Caco-2 (cell line): ENCODE measurements at regions not wholly inside any gene's neighbourhood (a gene's known extent, or its start where the extent isn't known, plus 50 kb on each side); places are given as distances from the start of the nearest gene placed in this dataset.

Source experiments
- BruUV-seq: library from RNA; stranded (reverse); fragments of 400-500 nt; replicated peaks from 2 replicates; lab custom pipeline; 2021; lab: Mats Ljungman, UMichigan
- CTCF ChIA-PET: fragments of 300-600 bp; sonication (Branson Sonifier 250); formaldehyde crosslinking; loops from one replicate; lab custom pipeline; 2022; ENCODE audit warnings: antibody characterized with exemption; lab: Charles Lee
- POLR2A ChIA-PET: fragments of 300-600 bp; sonication (Branson Sonifier 250); formaldehyde crosslinking; loops from one replicate; lab custom pipeline; 2022; ENCODE audit warnings: antibody characterized with exemption; lab: Charles Lee
- DNase-seq, 2 experiments: peaks; one replicate each; pipeline versions ENCODE4 v3.0.0 to v3.0.0-alpha.2; 2020 to 2022
- H3K27me3 ChIP-seq: replicated peaks from 2 replicates; pipeline ENCODE4 v1.6.0; 2011; ENCODE audit warnings: low read length; ENCODE audit not compliant: control insufficient read depth, insufficient read depth
- H3K36me3 ChIP-seq: 2 replicates; pipeline ENCODE4 v1.5.1; 2011; ENCODE audit warnings: low read length; ENCODE audit not compliant: control insufficient read depth, insufficient read depth
- H3K4me1 ChIP-seq: fragments of 250-450 bp; sonication (Bioruptor Pico); 2 replicates; pipeline ENCODE4 v1.5.1; 2020; ENCODE audit warnings: mild to moderate bottlenecking
- H3K4me3 ChIP-seq: 2 replicates; pipeline ENCODE4 v1.5.1; 2011; ENCODE audit warnings: low read depth, mild to moderate bottlenecking, control low read depth, low read length
- H3K9me3 ChIP-seq: fragments of 250-450 bp; sonication (Bioruptor Pico); 2 replicates; pipeline ENCODE4 v1.5.1; 2020; ENCODE audit warnings: mild to moderate bottlenecking, moderate library complexity
- H3K27ac Mint-ChIP-seq: one replicate; pipeline ENCODE4 v1.8.0; 2022; ENCODE audit warnings: mixed read lengths; ENCODE audit not compliant: unreplicated experiment
- H3K27me3 Mint-ChIP-seq: one replicate; pipeline ENCODE4 v1.8.0; 2022; ENCODE audit warnings: mixed read lengths; ENCODE audit not compliant: insufficient read depth, unreplicated experiment
- H3K36me3 Mint-ChIP-seq: one replicate; pipeline ENCODE4 v1.8.0; 2022; ENCODE audit warnings: mild to moderate bottlenecking, mixed read lengths; ENCODE audit not compliant: insufficient read depth, unreplicated experiment
- H3K4me1 Mint-ChIP-seq: one replicate; pipeline ENCODE4 v1.8.0; 2022; ENCODE audit warnings: low read depth, mixed read lengths; ENCODE audit not compliant: unreplicated experiment
- H3K4me3 Mint-ChIP-seq: one replicate; pipeline ENCODE4 v1.8.0; 2022; ENCODE audit warnings: mild to moderate bottlenecking, moderate library complexity, mixed read lengths; ENCODE audit not compliant: unreplicated experiment
- H3K9me3 Mint-ChIP-seq: one replicate; pipeline ENCODE4 v1.8.0; 2022; ENCODE audit warnings: mixed read lengths; ENCODE audit not compliant: unreplicated experiment
- intact Hi-C: fragments of 100-400 bp; cut with micrococcal nuclease; formaldehyde crosslinking; loops from one replicate; pipeline ENCODE4 v1.10.0; 2022; ENCODE audit not compliant: unreplicated experiment
- TF ChIP-seq, protein P1 (sequence below), 2 experiments: fragments of 200-600 bp in 1 of 2; IDR thresholded peaks; 1 replicate in 1 of 2; 2 replicates in 1 of 2; pipeline versions ENCODE4 v1.5.1 to v1.8.0; 2011 to 2022; ENCODE audit warnings: antibody characterized with exemption in 1 of 2, control low read depth in 1 of 2, inconsistent platforms in 1 of 2, low read depth in 1 of 2, low read length in 1 of 2, mild to moderate bottlenecking in 1 of 2, moderate library complexity in 1 of 2; ENCODE audit not compliant: insufficient read depth in 1 of 2, severe bottlenecking in 1 of 2, unreplicated experiment in 1 of 2

DNA sequence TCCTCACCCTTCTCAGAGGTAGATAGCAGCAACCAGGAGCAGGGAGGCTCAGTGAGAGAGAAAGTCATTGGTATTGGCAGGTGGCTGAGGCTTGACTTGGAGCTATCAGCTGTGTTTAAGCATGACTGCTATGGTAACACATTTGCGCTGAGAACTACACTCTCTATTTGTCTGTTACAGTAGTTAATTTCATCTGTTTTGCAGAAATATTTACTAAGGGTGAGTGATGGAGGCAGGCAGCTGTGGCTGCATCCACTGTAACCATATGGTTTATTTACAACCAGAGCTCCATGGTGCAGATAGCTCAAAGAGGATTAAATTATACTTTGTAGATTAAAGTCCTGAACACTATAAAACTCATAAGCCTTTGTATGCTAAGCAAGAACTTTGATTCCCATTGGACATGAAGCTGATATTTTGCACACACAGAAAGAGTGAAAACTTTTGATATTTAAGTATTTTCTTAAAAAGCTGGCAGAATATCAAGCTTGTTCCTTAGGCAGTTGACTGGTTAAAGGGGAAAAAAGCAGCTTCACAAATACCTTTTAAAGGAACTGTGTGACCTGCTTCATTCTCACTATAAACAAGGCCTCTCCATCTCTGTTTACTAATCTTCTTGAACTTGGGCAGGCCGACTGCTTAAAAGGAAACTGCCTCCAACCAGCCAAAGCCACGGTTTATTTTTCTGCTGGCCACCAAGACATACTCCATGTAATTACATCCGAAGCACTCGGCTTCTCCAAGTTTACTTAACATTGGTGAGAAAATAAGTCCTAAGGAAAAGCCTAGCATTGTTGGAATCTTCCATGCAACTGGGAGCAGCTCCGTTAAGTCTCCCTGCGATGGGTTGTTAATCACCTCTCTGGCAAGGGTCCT, 299.8 kb upstream of the ZFHX3 start:
- TF ChIP-seq, protein P1, sequence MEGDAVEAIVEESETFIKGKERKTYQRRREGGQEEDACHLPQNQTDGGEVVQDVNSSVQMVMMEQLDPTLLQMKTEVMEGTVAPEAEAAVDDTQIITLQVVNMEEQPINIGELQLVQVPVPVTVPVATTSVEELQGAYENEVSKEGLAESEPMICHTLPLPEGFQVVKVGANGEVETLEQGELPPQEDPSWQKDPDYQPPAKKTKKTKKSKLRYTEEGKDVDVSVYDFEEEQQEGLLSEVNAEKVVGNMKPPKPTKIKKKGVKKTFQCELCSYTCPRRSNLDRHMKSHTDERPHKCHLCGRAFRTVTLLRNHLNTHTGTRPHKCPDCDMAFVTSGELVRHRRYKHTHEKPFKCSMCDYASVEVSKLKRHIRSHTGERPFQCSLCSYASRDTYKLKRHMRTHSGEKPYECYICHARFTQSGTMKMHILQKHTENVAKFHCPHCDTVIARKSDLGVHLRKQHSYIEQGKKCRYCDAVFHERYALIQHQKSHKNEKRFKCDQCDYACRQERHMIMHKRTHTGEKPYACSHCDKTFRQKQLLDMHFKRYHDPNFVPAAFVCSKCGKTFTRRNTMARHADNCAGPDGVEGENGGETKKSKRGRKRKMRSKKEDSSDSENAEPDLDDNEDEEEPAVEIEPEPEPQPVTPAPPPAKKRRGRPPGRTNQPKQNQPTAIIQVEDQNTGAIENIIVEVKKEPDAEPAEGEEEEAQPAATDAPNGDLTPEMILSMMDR (IDR thresholded peaks at IDR 0.05; ENCODE audit: insufficient read depth in 1 of 2, low read depth in 1 of 2, low read length in 1 of 2, severe bottlenecking in 1 of 2, unreplicated experiment in 1 of 2), result no peak
- ChIA-PET POLR2A (no interaction called here), CTCF (no interaction called here)

GRCh38 chr16:73339821-73340220, 291.9 kb upstream of the ZFHX3 start:
- H3K27me3 Mint-ChIP-seq, result peaks cover 6% of the 10 kb centered on the region
- intact Hi-C loops, result no loop called here
- H3K9me3 Mint-ChIP-seq, result no peaks in the 10 kb centered on the region
- CTCF ChIA-PET, result no interaction called here
- Histone ChIP-seq H3K4me1 (no peaks in the 10 kb centered on the region), H3K4me3 (no peak overlapping the region), H3K27me3 (no peaks in the 10 kb centered on the region), H3K36me3 (no peaks in the 10 kb centered on the region), H3K9me3 (no peaks in the 10 kb centered on the region)
- no peaks in the 10 kb centered on the region for H3K4me1 Mint-ChIP-seq
- H3K4me3 Mint-ChIP-seq, result no peak overlapping the region
- DNase-seq, result no peak
- BruUV-seq, result no TSS peak
- TF ChIP-seq, protein P1 (IDR thresholded peaks at IDR 0.05; ENCODE audit: insufficient read depth in 1 of 2, low read depth in 1 of 2, low read length in 1 of 2, severe bottlenecking in 1 of 2, unreplicated experiment in 1 of 2), result no peak
- no peaks in the 10 kb centered on the region for H3K36me3 Mint-ChIP-seq
- no peak overlapping the region for H3K27ac Mint-ChIP-seq
- POLR2A ChIA-PET, result no interaction called here

More for the DNA sequence above, 299.8 kb upstream of the ZFHX3 start:
- DNase-seq, result no peak
- Histone ChIP-seq H3K36me3 (no peaks in the 10 kb centered on the region), H3K27me3 (no peaks in the 10 kb centered on the region), H3K4me3 (no peak overlapping the region), H3K4me1 (no peaks in the 10 kb centered on the region), H3K9me3 (no peaks in the 10 kb centered on the region)
- Mint-ChIP-seq H3K4me3 (no peak overlapping the region), H3K36me3 (no peaks in the 10 kb centered on the region), H3K27me3 (peaks cover 6% of the 10 kb centered on the region), H3K4me1 (no peaks in the 10 kb centered on the region), H3K9me3 (no peaks in the 10 kb centered on the region), H3K27ac (no peak overlapping the region)
- BruUV-seq, result no TSS peak
- intact Hi-C loops, result no loop called here

DNA sequence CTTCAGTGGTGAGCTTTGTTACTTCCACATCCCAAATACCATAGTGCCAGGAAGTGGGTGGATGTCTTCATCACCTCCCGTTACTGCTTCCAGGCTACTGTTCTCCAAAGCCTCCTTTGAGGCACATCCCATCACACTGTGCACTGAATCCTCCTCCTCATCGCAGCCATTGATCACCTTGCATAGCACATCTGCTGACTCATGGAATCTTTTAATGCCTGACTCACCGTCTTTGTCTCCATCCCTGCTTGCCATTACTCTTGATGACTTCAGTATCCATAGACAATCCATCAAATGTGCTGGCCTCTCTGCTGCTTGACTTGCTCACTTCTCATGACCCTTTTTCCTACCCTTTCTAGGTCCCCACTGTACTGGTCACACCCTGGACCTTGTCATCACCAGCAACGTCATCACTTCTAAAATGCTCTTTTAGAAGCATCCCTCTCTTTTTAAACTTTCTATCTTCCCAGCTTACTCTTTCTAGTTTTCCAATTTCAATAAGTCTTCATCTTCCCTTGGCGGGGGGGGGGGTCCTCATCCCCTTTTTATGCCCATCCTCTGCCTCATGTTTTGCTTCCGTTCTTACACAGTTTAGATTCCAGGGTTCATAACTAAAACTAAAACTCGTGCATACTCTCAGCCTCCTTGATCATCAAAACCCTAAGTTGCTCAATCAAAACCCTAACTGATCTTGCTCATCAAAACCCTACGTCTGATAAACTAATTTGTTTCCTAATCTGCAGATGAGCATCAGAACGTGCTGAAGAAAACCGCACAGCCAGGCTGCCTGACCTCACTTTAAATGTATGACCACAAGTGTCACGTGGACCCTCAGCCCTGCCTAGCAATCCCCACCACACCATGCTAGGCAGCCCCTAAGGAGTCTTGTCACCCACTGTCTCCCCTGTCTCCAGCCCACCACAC, 289.7 kb upstream of the ZFHX3 start:
- TF ChIP-seq, protein P1 (IDR thresholded peaks at IDR 0.05; ENCODE audit: insufficient read depth in 1 of 2, low read depth in 1 of 2, low read length in 1 of 2, severe bottlenecking in 1 of 2, unreplicated experiment in 1 of 2), result no peak
- H3K9me3 ChIP-seq, result no peaks in the 10 kb centered on the region
- Mint-ChIP-seq H3K27me3 (peaks cover 3% of the 10 kb centered on the region), H3K4me1 (no peaks in the 10 kb centered on the region), H3K9me3 (no peaks in the 10 kb centered on the region), H3K4me3 (no peak overlapping the region), H3K36me3 (no peaks in the 10 kb centered on the region), H3K27ac (no peak overlapping the region)
- no peak for DNase-seq
- H3K36me3 ChIP-seq, result no peaks in the 10 kb centered on the region
- POLR2A ChIA-PET, result no interaction called here
- H3K4me1 ChIP-seq, result no peaks in the 10 kb centered on the region
- H3K27me3 ChIP-seq, result no peaks in the 10 kb centered on the region
- intact Hi-C loops, result no loop called here
- no TSS peak for BruUV-seq
- CTCF ChIA-PET, result no interaction called here
- H3K4me3 ChIP-seq, result no peak overlapping the region
